HEK293 (cell line): ENCODE measurements at regions not wholly inside any gene's neighbourhood (a gene's known extent, or its start where the extent isn't known, plus 50 kb on each side); places are given as distances from the start of the nearest gene placed in this dataset.

Experiments
- CTCF ChIA-PET: fragments of 350-600 bp; formaldehyde crosslinking; extraction: SDS; loops from one replicate; lab custom pipeline; 2021; ENCODE audit warnings: antibody characterized with exemption; lab: Yijun Ruan, JAX
- POLR2A ChIA-PET: fragments of 300-600 bp; formaldehyde crosslinking; extraction: SDS; loops from one replicate; lab custom pipeline; 2020; ENCODE audit warnings: antibody characterized with exemption, inconsistent platforms; lab: Yijun Ruan, JAX
- H3K27ac ChIP-seq: fragments of 200-500 bp; sonication (Bioruptor generic); 2 replicates; pipeline ENCODE4 v1.5.1; 2014; ENCODE audit warnings: low read depth, low read length, control low read depth, inconsistent platforms; ENCODE audit errors: extremely low read depth
- H3K36me3 ChIP-seq, 2 experiments: fragments of 200-500 bp in 1 of 2; sonication (Bioruptor generic) in 1 of 2; 1 replicate in 1 of 2; 2 replicates in 1 of 2; pipeline ENCODE4 v1.5.1; 2014 to 2017; ENCODE audit warnings: inconsistent platforms in 2 of 2, low read length in 2 of 2; ENCODE audit not compliant: control insufficient read depth in 2 of 2, insufficient read depth in 1 of 2
- H3K4me1 ChIP-seq: fragments of 200-500 bp; sonication (Bioruptor generic); 2 replicates; pipeline ENCODE4 v1.5.1; 2014; ENCODE audit warnings: mild to moderate bottlenecking, low read length, inconsistent platforms; ENCODE audit not compliant: control insufficient read depth, insufficient read depth
- H3K4me3 ChIP-seq: 2 replicates; pipeline ENCODE4 v1.5.1; 2011; ENCODE audit warnings: low read depth, mild to moderate bottlenecking, control low read depth, low read length, moderate library complexity
- H3K9me3 ChIP-seq: fragments of 200-500 bp; sonication (Bioruptor generic); 2 replicates; pipeline ENCODE4 v1.5.1; 2014; ENCODE audit warnings: low read depth, low read length, inconsistent platforms; ENCODE audit not compliant: control insufficient read depth, insufficient read depth
- AEBP2 ChIP-seq: fragments of 450-650 bp; formaldehyde crosslinking; IDR thresholded peaks from 2 replicates; pipeline ENCODE4 v1.5.1; 2016; ENCODE audit warnings: missing biosample characterization, missing genetic modification characterization, borderline replicate concordance
- ATF2 ChIP-seq: fragments of 450-650 bp; formaldehyde crosslinking; IDR thresholded peaks from 2 replicates; pipeline ENCODE4 v1.5.1; 2016; ENCODE audit warnings: missing biosample characterization, missing genetic modification characterization, low read depth
- BCL11B ChIP-seq: fragments of 450-650 bp; formaldehyde crosslinking; IDR thresholded peaks from 2 replicates; pipeline ENCODE4 v1.5.1; 2016; ENCODE audit warnings: low read depth, missing biosample characterization, missing genetic modification characterization
- CTCF ChIP-seq: fragments of 450-650 bp; formaldehyde crosslinking; IDR thresholded peaks from 2 replicates; pipeline ENCODE4 v1.5.1; 2016; ENCODE audit warnings: missing biosample characterization, missing genetic modification characterization
- FEZF1 ChIP-seq: fragments of 450-650 bp; formaldehyde crosslinking; IDR thresholded peaks from 2 replicates; pipeline ENCODE4 v1.5.1; 2016; ENCODE audit warnings: missing biosample characterization, missing genetic modification characterization
- HOXC10 ChIP-seq: sonication (generic); formaldehyde crosslinking; IDR thresholded peaks from 2 replicates; pipeline ENCODE4 v1.8.1; 2023; ENCODE audit warnings: mild to moderate bottlenecking, missing genetic modification reagents
- KLF17 ChIP-seq: fragments of 450-650 bp; formaldehyde crosslinking; IDR thresholded peaks from 2 replicates; pipeline ENCODE4 v1.5.1; 2016; ENCODE audit warnings: missing biosample characterization, missing genetic modification characterization
- OSR2 ChIP-seq: fragments of 450-650 bp; formaldehyde crosslinking; IDR thresholded peaks from 2 replicates; pipeline ENCODE4 v1.5.1; 2016; ENCODE audit warnings: missing biosample characterization, missing genetic modification characterization
- TCF7L2 ChIP-seq: IDR thresholded peaks from 2 replicates; pipeline ENCODE4 v1.6.1; 2011; ENCODE audit warnings: low read depth, mild to moderate bottlenecking, inconsistent platforms, low read length, moderate library complexity, borderline replicate concordance
- ZBTB1 ChIP-seq: fragments of 450-650 bp; formaldehyde crosslinking; IDR thresholded peaks from 2 replicates; pipeline ENCODE4 v1.5.1; 2016; ENCODE audit warnings: missing biosample characterization, missing genetic modification characterization
- ZBTB6 ChIP-seq: fragments of 450-650 bp; formaldehyde crosslinking; IDR thresholded peaks from 2 replicates; pipeline ENCODE4 v1.5.1; 2017; ENCODE audit warnings: missing biosample characterization, missing genetic modification characterization
- ZNF138 ChIP-seq: fragments of 450-650 bp; formaldehyde crosslinking; IDR thresholded peaks from 2 replicates; pipeline ENCODE4 v1.5.1; 2016; ENCODE audit warnings: missing biosample characterization, missing genetic modification characterization, borderline replicate concordance
- ZNF174 ChIP-seq: fragments of 450-650 bp; formaldehyde crosslinking; IDR thresholded peaks from 2 replicates; pipeline ENCODE4 v1.5.0; 2017; ENCODE audit warnings: missing biosample characterization, mild to moderate bottlenecking, missing genetic modification characterization
- ZNF2 ChIP-seq: fragments of 450-650 bp; formaldehyde crosslinking; IDR thresholded peaks from 2 replicates; pipeline ENCODE4 v1.5.1; 2016; ENCODE audit warnings: missing biosample characterization, missing genetic modification characterization
- ZNF24 ChIP-seq: fragments of 450-650 bp; formaldehyde crosslinking; IDR thresholded peaks from 2 replicates; pipeline ENCODE4 v1.5.1; 2016; ENCODE audit warnings: missing biosample characterization, missing genetic modification characterization
- ZNF26 ChIP-seq: fragments of 450-650 bp; formaldehyde crosslinking; IDR thresholded peaks from 2 replicates; pipeline ENCODE4 v1.5.1; 2016; ENCODE audit warnings: missing biosample characterization, missing genetic modification characterization
- ZNF324 ChIP-seq: fragments of 450-650 bp; formaldehyde crosslinking; IDR thresholded peaks from 2 replicates; pipeline ENCODE4 v1.5.1; 2016; ENCODE audit warnings: missing biosample characterization, missing genetic modification characterization
- ZNF335 ChIP-seq: fragments of 450-650 bp; formaldehyde crosslinking; conservative IDR thresholded peaks from 2 replicates; pipeline ENCODE4 v1.5.1; 2016; ENCODE audit warnings: missing biosample characterization, missing genetic modification characterization
- ZNF37A ChIP-seq: fragments of 450-650 bp; IDR thresholded peaks from 2 replicates; pipeline ENCODE4 v1.5.1; 2018; ENCODE audit warnings: missing biosample characterization, missing genetic modification characterization
- ZNF473 ChIP-seq: fragments of 450-650 bp; formaldehyde crosslinking; IDR thresholded peaks from 2 replicates; pipeline ENCODE4 v1.5.1; 2017; ENCODE audit warnings: missing biosample characterization, missing genetic modification characterization
- ZNF521 ChIP-seq: fragments of 450-650 bp; formaldehyde crosslinking; IDR thresholded peaks from 2 replicates; pipeline ENCODE4 v1.5.1; 2017; ENCODE audit warnings: missing biosample characterization, mild to moderate bottlenecking, missing genetic modification characterization
- ZNF558 ChIP-seq: fragments of 450-650 bp; formaldehyde crosslinking; IDR thresholded peaks from 2 replicates; pipeline ENCODE4 v1.5.1; 2016; ENCODE audit warnings: missing biosample characterization, missing genetic modification characterization
- ZNF624 ChIP-seq: fragments of 450-650 bp; formaldehyde crosslinking; IDR thresholded peaks from 2 replicates; pipeline ENCODE4 v1.5.1; 2017; ENCODE audit warnings: missing biosample characterization, missing genetic modification characterization
- ZNF660 ChIP-seq: fragments of 450-650 bp; IDR thresholded peaks from 2 replicates; pipeline ENCODE4 v1.5.1; 2018; ENCODE audit warnings: missing biosample characterization, mild to moderate bottlenecking, missing genetic modification characterization
- ZNF830 ChIP-seq: fragments of 450-650 bp; IDR thresholded peaks from 2 replicates; pipeline ENCODE4 v1.5.0; 2018; ENCODE audit warnings: missing biosample characterization, missing genetic modification characterization, low read depth, mild to moderate bottlenecking, moderate library complexity
- ZSCAN16 ChIP-seq: fragments of 450-650 bp; formaldehyde crosslinking; IDR thresholded peaks from 2 replicates; pipeline ENCODE4 v1.5.1; 2016; ENCODE audit warnings: missing biosample characterization, missing genetic modification characterization
- ZSCAN18 ChIP-seq: fragments of 450-650 bp; formaldehyde crosslinking; IDR thresholded peaks from 2 replicates; pipeline ENCODE4 v1.5.1; 2016; ENCODE audit warnings: missing biosample characterization, missing genetic modification characterization

- no peak for TF ChIP-seq ZNF624
- no peak for TF ChIP-seq ZNF37A
- TF ChIP-seq FEZF1 (tag by site-specific recombination): no peak
- no peak for TF ChIP-seq KLF17 (tag by site-specific recombination)
- no peak for TF ChIP-seq TCF7L2
- no peak for TF ChIP-seq ZSCAN18 (tag by site-specific recombination)
- no peak for TF ChIP-seq ZNF521
Measured at GRCh38 chr2:184507254-184507653, 91.1 kb upstream of the ZNF804A start (continued).

- no peaks in the 10 kb centered on the region for H3K9me3 ChIP-seq
- ChIA-PET CTCF (no interaction called here), POLR2A (no interaction called here)
- H3K4me1 ChIP-seq: no peaks in the 10 kb centered on the region
- H3K4me3 ChIP-seq: no peak overlapping the region
- TF ChIP-seq ZNF174 (tag by site-specific recombination) (no peak), ZNF324 (no peak), ZBTB1 (no peak), ZNF830 (no peak), ZNF138 (tag by site-specific recombination) (no peak), BCL11B (no peak), CTCF (tag by site-specific recombination) (no peak), ZNF335 (tag by site-specific recombination) (no peak), ATF2 (tag by site-specific recombination) (no peak), ZNF473 (tag by site-specific recombination) (no peak), ZNF558 (no peak), ZNF26 (tag by site-specific recombination) (no peak), HOXC10 (CRISPR knock-in tag) (no peak), ZSCAN16 (no peak), ZNF660 (no peak), ZBTB6 (tag by site-specific recombination) (no peak), AEBP2 (tag by site-specific recombination) (no peak), ZNF2 (tag by site-specific recombination) (no peak), ZNF24 (tag by site-specific recombination) (no peak), OSR2 (tag by site-specific recombination) (no peak)
- H3K27ac ChIP-seq: no peak overlapping the region
- no peaks in the 10 kb centered on the region for H3K36me3 ChIP-seq
Measured at GRCh38 chr2:184517402-184517801, 80.9 kb upstream of the ZNF804A start.
